NCI-H2029 (cell line): ENCODE measurements at regions not wholly inside any gene's neighbourhood (a gene's known extent, or its start where the extent isn't known, plus 50 kb on each side); places are given as distances from the start of the nearest gene placed in this dataset.

ENCODE experiments used
- DNase-seq: peaks from one replicate; lab custom pipeline; 2025; lab: John Stamatoyannopoulos, UW

DNA sequence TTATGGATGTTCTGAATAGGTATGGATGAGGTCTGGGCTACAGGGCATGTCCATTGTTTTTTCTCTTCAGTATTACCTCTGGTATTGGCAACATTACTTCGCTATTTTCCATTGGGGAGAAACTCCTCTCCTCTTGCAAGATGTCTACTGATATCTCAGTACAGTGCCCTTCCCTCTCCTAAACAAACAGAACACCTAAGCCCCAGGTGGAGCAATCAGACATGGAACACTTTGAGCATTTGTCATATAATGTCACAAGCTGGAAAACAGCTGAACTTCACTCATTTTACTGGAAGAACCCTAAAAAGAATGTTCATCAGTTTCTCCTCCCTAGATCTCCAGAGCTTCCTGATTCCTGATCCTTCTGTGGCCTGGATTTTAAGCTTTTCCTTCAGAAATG is 339.8 kb downstream of the FRK start:
- DNase-seq: no peak

DNA sequence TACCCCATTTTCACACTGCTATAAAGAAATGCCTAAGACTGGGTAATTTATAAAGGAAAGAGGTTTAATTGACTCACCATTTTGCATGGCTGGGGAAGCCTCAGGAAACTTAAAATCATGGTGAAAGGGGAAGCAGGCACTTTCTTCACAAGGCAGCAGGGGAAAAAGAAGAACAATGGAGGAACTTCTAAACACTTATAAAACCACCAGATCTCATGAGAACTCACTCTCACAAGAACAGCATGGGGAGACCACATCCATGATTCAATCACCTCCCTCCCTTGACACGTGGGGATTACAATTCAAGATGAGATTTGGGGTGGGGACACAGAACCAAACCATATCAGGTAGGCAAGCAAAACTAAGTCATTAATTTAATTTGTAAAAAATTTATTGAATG is 343.2 kb downstream of the FRK start:
- no peak for DNase-seq

DNA sequence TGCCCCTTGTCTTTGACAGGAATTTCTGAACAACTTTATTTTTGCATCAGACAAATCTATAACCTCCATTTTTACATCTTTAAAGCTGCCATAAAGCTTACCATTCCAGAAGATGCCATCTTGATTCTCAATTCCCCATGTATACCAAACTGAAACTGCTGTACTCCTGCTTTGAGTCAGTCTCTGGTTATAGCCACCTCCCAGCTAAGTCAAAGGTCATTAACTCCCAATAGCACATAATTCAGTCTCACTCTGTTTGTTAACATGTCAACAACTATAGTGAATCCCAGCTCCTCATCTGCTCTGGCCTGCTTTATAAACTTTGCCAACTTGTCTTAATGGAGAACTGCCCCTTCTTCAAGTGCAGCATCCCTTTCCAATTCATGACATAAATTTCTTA is 343.6 kb downstream of the FRK start:
- no peak for DNase-seq

DNA sequence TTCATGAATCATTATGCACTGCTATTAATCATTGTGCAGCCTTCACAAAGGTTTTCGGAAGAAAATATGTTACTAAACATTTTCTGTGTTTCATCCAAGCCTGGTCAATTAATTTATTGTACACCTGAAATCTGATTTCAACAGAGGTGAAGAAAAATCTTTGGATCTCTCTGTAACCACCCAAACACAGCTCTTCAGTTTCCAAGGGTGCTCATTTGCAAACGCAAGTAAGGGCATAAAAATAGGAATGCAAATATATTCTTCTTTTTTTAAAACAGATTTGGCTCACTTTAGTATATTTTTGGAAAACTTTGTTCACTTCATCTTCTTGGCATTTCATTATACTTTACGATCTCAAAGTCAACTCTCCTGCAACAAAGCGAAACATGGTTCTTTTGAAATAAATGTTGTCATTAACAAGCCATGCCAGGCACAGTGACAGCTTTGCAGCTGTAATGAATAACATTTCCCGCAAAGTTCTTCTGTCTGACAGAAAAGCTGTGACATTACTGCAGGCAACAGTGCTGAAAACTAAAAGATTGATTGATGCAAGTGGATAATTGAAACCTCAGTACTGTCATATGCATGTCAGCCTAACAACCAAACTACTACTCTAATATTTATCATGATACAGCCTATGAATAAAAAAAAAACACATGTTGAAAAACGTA is 348.3 kb downstream of the FRK start:
- no peak for DNase-seq

DNA sequence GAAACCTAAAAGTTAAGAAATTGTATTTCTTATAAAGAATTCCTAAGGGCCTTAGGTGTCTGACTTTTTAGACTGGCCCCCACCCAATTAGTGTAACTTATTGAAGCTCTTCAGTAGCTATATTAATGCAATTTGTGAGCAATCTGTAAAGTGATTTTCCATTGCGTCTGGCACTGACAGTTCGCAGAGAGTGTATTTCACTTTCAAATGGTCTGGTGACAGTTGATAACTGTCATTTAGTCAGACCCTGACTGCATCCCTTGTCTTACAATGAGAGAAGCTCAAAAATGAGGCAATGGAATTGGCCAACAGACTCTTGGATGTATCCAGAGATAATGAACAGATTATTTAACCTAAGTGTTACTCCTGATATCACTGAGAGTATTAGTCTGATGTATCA is 351.8 kb downstream of the FRK start:
- DNase-seq: no peak

DNA sequence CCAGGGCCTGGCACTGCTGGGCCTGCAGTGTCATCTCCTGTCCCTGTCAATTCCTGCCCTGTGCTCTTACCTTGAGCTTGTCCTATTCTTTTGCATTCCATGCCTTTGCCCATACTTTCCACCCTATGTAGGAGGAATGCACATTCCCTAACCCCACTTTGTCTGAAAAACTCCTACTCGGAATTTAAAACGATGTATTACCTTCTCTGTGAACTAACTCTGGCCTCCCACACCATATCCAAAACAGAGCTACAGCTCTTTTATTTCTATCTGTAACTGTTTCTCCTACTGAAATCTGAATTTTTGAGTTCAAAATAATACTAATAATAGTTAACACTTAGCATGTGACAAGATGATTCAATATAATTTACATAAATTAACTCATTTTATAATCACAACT is 353.7 kb downstream of the FRK start:
- DNase-seq: no peak

DNA sequence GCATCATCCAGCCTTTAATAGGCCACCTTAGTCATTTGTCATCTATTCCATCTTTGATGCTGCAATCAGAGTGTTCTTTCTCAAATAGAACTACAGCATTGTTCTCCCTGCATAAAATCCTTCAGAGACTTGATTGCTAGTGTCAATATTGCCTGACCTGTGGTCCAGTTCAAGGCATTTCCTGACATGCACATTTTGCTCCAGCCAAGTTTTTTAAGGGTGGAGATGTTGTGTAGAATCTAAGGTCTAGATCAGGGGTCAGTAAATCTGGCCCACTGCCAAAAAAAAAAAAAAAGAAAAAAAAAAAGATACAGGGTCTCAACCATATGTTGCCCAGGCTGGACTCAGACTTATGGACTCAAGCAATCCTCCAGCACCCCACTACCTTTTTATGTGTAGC is 354.4 kb downstream of the FRK start:
- DNase-seq: no peak

DNA sequence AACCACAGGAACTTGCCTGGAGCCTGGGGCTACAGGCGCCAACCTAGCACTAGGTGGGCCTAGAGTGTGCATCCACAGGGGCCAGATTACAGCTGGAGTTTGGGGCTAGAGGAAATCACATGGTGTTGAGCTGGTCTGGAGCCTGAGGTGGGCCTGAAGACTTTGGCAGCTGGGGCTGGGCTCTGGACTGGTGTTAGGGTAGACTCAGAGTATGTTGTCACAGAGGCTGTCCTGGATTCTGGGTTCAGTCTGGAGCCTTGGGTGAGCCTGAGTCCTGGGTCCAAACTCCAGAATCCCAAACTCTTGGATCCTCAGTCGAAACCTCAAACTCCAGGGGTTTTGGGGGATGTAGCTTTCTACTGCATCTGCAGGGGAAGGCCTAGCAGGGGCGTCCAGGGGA is 356.7 kb downstream of the FRK start:
- DNase-seq: no peak

DNA sequence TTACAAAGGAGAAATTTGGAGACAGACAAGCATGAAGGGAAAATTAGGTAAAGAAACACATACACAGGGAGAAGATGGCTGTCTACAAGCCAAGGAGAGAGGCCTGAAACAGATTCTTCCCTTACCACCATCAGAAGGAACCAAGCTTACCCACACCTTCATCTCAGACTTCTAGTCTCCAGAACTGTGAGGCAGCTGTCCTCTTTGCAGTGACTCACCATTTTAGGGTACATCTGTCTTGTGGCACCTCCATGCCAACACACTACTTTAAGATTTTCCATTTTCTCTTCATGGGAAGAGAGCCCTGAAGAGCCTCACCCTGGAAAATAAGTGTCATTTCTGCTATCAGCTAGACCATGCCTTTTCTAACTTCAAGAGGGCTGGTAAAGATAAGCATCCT is 369.3 kb downstream of the FRK start:
- no peak for DNase-seq

DNA sequence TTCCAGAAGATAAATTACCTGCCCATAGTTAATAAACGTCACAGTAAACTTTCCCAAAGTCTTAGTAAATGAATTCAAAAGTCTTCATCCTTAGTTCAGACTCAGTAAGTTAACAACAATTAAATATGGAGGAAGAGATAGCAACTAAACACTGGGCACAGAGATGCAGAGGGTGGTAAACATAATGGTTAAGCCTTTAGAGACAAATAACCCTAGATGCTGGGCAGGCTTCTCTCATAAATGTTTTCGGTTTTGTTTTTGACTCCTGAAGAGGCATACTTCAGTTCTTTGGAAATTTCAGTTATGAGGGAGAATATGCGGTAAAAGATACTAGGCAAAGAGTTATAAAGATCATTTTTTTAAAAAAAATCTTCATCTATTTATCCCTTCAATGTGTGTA is 369.8 kb downstream of the FRK start:
- no peak for DNase-seq

DNA sequence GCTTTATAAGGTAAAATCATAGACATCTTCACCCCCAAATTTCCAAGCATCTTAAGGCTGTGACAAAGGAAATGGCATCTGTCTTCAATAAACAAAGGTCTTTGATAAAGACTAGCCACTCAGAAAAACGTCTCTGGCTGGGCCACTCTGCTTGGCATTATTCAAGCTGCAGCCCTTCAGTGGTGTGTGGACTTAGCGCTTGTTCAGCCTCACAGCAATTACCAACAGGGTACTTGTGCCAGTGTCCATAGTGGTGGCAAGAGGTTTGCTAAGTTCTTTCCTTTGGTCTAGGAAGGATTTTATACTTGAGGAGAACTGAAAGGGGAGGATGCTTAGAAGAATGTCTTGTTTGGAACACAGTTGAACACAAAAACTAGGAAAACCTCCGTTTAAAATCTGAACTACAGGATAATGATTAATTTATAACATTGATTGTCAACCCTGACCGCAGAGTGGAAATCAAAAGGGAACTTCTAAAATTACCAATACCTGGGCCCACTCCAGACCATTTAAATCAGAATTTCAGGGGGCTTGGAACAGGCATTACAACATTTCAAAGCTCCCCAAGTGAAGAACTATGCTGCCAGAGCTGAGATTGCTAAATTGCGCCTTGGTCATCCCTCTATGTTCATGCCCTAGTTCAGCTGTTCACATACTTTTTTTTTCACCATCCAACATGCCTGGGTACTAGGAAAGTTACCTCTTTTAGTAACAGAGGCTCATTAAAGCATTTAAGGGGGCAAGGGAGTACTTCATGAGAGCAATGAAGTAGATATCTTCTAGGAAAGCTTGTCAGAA is 378.5 kb downstream of the FRK start:
- no peak for DNase-seq

DNA sequence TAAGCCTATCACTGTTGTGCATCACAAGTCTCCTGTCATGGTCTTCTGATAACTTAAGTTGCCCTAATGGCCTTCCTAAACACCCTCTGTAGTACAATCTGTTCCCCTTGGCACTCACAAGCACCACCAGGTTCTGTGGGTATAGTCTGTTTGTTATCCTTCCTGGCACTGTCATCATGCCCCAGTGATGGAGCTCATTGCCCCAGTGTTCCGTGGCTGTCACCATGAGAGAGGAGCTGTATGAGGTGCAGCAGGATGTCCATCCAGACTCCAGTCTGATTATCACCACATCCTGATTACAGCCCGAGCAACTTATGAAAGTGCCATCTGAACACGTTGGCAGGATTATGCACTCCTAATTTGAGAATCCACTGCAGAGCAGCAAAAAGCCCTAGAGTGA is 380.1 kb downstream of the FRK start:
- DNase-seq: no peak

DNA sequence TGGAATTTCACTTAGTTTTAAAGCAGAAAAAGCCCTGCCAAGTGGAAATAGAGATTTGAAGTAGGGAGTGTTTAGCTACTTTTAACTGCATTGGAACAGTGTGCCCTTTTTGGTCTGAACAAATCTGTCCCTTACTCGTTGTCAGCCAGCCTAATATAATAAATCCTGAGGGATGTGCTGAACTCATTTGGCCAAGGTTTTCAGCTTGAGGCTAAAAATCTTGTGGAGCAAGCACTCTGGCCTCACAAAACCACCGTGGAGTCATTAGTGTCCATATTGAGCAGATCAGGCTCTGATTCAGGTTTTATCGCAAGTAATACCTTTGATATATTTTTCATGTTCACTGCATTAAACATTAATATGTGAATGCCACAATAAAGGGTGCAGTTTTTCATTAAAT is 383.5 kb downstream of the FRK start:
- no peak for DNase-seq

DNA sequence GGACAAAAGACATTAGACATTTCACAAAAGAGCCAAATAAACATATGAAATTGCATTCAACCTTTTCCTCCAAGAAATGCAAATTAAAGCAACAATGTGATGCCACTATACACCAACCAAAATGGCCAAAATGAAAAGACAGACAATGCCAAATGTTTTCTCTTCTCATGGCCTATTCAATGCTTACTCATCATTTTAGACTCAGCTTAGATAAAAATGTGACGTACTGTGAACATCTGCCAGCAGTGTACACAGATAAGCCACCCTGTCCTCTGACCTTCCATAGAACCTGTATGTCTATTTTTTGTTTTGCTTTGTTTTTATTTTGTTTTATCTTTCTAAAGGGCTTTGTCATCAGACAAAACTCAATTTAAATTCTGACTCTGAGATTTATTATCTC is 385.2 kb downstream of the FRK start:
- no peak for DNase-seq

DNA sequence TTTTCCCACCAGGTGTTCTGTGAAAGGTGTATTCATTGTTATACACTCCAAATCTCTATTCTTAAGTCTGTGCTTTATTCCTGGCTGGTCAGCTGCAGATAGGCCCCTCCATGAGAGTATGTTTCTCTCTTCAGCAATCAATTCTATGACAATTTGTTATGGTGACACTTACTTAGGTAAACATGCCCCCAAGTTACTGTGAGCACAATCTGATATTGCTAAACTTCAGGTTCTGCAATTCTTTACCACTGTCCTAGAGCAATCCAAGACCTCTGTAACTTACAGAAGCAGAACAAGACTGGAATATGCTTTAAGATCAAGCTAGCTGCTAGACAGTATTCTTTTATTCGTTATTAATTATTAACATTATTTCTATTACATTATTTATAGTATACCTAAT is 391.9 kb downstream of the FRK start:
- no peak for DNase-seq

DNA sequence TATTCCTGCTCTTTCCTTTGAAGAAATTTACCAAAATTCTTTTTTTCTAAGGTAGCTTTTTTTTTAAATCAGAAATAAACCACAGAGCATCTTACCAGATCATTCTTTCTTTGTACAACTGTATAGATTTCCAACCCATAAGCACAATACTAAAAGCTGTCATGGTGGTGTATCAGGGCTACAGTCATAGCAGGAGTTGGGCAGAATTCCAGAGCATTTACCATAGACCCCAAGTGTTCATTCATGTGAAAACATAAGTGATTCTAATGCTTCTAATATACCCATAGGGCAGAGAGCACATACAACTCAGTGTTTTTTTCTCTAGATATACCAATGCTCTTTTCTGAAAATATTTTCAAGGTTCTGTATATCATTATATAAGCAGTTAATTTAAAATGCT is 392.5 kb downstream of the FRK start:
- DNase-seq: no peak

DNA sequence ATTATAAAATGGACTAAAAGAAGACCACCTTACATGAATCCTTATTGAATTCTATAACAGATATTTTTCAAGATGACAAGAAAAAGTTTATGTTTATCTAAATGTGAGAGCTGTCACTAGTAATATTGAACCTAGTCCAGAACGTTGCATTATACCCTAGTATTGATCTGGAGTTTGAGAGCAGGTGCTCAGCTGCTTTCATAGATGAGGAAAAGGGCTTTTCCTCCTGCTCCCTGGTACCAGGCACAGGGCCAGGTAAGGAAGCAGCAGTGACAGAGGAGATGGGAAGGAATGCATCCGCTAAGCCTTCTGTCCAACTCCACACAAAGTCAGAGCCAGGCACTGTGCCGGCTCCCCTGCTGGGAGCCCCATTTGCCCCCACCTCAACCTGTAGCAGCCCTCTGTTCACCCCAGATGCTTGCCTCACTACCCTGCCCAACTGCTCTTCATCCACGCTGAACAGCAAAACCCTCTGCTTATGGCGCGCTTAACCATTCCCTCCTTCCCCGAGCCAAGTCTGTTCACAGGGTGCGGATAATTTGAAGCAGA is 393.1 kb downstream of the FRK start:
- no peak for DNase-seq

DNA sequence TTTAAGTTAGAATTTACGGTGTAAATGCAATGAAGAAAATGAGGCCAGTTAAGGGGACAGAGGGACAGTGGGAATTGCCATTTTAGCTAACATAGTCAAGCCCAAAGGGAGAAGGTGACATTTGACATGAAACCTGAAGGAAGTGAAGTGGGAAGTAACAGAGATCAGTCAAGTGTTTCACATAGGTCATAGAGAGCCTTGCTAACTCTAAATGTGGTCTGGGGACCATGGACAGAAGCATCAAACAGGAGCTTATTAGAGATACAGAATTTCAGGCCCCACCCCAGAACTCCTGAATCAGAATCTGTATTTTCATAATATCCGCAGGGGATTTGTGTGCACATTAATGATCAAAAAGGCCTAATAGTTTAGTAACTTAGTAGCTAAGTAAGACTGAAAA is 393.7 kb downstream of the FRK start:
- no peak for DNase-seq

DNA sequence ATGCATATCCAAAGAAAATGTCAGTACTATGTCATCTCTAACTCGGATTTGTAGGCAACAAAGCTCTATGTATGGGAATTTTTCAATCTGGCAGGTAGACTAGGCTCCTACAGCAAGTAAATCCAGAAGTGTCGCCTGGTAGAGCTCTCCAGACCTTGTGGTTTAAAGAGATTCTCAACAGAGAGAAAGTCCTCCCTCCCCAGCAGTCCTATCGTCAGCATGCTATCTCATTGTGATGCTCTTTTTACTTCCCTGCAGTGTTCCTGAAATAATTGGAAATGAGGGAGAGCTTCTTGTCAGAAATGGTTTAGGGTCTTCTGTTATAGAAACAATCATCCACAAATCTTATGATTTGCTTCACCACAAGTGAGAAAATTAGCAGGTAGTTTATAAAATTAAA is 395.4 kb downstream of the FRK start:
- no peak for DNase-seq

DNA sequence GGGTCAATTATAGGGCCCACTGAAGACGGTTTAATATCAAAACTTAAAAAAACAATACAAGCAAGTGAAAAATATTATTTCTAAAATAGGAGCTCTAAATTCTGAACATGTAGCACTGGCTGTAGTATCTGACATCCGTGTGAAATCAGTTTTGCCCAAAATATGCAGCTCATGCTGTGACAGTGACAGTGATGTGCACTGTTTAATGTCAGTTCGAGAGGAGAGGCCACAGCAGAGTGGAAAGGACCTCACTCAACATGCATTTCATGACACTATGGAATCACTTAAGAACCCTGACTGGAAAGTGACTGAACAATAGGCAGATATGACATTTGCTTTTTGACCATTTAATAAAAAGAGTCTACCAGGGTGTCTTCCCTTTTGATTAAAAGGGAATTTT is 397.0 kb downstream of the FRK start:
- no peak for DNase-seq

DNA sequence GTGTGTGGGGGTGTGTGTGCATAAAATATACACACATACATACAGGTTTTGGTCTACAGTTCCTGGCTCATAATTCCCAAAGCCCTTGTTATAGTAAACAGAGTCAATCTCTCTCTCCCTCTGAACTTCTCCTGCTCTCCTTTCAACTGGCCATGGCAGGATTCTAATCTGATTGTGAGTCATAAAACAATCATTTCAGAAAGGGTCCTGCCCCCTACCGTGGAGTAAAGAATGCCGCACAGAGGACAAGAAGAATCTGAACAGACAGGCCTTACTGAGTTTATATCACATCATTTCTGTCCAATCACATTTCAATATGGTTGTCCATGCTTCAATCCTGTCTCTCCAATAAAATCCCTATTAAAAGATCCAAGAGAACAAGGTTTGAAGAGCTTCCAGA is 416.9 kb downstream of the FRK start:
- DNase-seq: no peak

DNA sequence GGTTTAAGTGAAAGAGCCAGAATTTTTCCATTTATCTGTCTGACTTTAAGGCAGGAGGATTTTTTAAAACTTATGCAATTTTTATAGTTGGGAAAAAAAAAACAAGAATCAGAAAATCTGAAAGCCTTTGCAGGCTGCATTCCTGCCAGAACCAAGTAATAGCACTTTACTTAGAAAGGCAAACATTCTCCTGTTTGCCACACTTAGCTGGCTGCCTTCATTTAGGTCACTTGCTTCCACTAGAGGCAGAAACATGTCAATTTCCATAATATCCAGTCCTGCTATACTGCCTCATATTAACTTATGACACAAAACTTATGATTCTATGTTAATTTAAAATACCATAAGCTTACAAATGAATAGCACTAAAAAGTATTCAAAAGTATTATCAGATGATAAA is 425.8 kb downstream of the FRK start:
- no peak for DNase-seq

DNA sequence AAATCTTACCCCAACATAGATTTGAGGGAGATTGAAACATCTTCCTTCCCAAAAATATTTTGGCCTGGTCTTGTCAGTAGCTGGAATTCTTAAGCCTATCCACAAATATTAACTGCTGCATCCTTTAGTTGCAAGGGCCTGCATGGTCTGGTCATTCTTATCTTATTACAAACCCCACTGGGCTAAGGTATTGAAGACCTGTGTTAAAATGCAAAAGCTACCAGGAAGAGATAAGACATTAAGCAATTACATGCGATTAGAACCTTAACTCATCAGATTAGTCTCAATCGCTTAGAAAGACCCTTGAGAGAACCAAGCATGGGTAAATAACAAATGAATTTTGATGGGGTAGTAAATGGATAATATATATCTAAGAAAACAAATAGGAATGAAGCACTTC is 426.6 kb downstream of the FRK start:
- DNase-seq: no peak

DNA sequence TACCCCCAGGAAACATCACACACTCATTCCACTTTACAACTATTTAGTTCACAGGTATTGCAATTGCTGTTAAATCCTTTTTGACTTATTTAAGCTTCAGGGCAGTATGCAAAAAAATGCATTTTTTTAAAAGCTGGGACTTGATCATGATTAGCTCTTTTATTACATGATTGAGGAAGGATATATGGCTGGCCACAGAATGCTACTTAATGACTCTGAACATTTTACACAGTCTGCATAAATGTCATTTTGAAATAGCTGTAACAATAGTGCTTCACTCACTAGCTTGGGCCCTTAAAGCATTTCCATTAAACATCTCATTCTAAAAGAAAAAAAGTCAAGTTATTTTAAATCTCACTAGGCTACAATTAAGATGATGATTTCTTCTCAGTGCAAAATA is 429.7 kb downstream of the FRK start:
- no peak for DNase-seq
